ENCODE measurements at regions not wholly inside any gene's neighbourhood (a gene's known extent, or its start where the extent isn't known, plus 50 kb on each side); places are given as distances from the start of the nearest gene placed in this dataset.

DNA sequence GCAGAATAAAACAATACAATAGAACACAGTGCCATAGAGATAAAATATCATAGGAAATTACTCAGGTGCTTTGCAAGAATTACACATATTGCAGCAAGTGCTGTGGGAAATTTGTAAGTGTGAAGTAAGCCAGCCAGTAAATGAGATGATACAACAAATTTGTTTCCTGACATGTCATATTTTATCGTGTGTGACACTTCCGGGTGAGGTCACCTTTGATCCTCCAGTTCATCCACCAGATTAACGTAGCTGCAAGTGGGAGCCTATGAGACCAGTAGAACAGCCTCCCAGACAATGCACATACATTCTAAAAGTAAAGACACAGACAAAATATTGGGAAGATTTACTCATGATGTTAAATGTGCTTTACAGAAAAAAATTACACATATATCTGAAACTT lies 72.2 kb downstream of the PRDM9 start:
- H3K27ac ChIP-seq, result no peak overlapping the region
- H3K27me3 ChIP-seq, result no peaks in the 10 kb centered on the region
- H3K9me3 ChIP-seq, result no peaks in the 10 kb centered on the region
- ATAC-seq, result no peak
- H3K36me3 ChIP-seq, result no peaks in the 10 kb centered on the region
- H3K4me1 ChIP-seq, result no peaks in the 10 kb centered on the region
- TF ChIP-seq POLR2AphosphoS5 (IDR thresholded peaks at IDR 0.05) (no peak), EP300 (IDR thresholded peaks at IDR 0.05) (no peak), POLR2A (IDR thresholded peaks at IDR 0.05) (no peak)
- TF ChIP-seq, protein P1, sequence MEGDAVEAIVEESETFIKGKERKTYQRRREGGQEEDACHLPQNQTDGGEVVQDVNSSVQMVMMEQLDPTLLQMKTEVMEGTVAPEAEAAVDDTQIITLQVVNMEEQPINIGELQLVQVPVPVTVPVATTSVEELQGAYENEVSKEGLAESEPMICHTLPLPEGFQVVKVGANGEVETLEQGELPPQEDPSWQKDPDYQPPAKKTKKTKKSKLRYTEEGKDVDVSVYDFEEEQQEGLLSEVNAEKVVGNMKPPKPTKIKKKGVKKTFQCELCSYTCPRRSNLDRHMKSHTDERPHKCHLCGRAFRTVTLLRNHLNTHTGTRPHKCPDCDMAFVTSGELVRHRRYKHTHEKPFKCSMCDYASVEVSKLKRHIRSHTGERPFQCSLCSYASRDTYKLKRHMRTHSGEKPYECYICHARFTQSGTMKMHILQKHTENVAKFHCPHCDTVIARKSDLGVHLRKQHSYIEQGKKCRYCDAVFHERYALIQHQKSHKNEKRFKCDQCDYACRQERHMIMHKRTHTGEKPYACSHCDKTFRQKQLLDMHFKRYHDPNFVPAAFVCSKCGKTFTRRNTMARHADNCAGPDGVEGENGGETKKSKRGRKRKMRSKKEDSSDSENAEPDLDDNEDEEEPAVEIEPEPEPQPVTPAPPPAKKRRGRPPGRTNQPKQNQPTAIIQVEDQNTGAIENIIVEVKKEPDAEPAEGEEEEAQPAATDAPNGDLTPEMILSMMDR (IDR thresholded peaks at IDR 0.05), result no peak
- H3K4me3 ChIP-seq, result no peak overlapping the region
- WGBS, 2 donors (ENCODE audit: low coverage in 1 of 2), result 61 to 63% methylated on average over 3 of the region's 3 CpGs

DNA sequence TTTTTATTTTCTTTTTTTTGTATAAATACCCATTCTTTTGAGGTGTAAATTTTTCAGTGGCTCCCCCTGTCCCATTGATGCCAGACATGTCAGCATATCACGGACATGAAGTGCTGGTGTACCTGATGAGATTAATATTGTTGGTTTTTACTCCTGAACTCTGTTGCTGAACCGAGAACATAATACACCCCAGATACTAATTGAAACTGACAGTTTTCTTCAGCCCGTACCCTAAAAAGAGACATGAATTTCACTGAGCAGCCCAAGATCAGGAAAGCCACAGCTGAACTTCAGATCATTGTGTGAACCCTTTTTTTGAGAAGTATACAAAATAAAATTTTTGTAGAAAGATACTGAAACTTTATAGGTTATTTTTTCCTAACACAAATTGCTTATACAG lies 75.7 kb downstream of the PRDM9 start:
- H3K36me3 ChIP-seq, result no peaks in the 10 kb centered on the region
- ATAC-seq, result no peak
- TF ChIP-seq, protein P1 (IDR thresholded peaks at IDR 0.05), result no peak
- TF ChIP-seq POLR2A (IDR thresholded peaks at IDR 0.05), result no peak
- no peak for TF ChIP-seq EP300 (IDR thresholded peaks at IDR 0.05)
- no peak for TF ChIP-seq POLR2AphosphoS5 (IDR thresholded peaks at IDR 0.05)
- H3K4me1 ChIP-seq, result no peaks in the 10 kb centered on the region
- no peaks in the 10 kb centered on the region for H3K27me3 ChIP-seq
- H3K4me3 ChIP-seq, result no peak overlapping the region
- 78 to 82% methylated on average over 3 of the region's 3 CpGs for WGBS, 2 donors (ENCODE audit: low coverage in 1 of 2)
- H3K27ac ChIP-seq, result no peak overlapping the region
- no peaks in the 10 kb centered on the region for H3K9me3 ChIP-seq

- Histone ChIP-seq H3K9me3 (no peaks in the 10 kb centered on the region), H3K27ac (no peak overlapping the region), H3K27me3 (no peaks in the 10 kb centered on the region), H3K36me3 (no peaks in the 10 kb centered on the region), H3K4me3 (no peak overlapping the region), H3K4me1 (no peaks in the 10 kb centered on the region)
- WGBS, 2 donors (ENCODE audit: low coverage in 1 of 2), result 77 to 81% methylated on average over 2 to 3 of the region's 3 CpGs
- ATAC-seq, result no peak
- no peak for TF ChIP-seq POLR2AphosphoS5 (IDR thresholded peaks at IDR 0.05)
- TF ChIP-seq, protein P1 (IDR thresholded peaks at IDR 0.05), result no peak
- no peak for TF ChIP-seq POLR2A (IDR thresholded peaks at IDR 0.05)
- TF ChIP-seq EP300 (IDR thresholded peaks at IDR 0.05), result no peak
These were observed 81.5 kb downstream of the PRDM9 start for GRCh38 chr5:23588841-23589326.

DNA sequence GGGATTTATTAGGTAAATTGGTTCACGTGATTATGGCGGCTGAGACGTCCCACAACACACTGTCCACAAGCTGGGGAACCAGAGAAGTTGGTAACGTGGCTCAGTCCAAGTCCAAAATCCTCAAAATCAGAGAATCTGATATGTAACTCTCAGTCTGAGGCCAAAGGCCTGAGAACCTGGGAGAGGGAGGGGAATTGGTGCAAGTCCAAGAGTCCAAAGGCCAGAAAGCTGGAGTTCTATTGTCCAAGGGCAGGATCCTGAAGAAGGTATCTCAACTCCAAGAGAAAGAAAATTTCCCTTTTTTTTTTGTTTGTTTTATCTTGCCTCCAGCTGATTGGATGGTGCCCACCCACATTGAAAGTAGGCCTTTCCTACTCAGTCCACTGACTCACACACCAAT lies 83.8 kb downstream of the PRDM9 start:
- WGBS, 2 donors (ENCODE audit: low coverage in 1 of 2), result 85 to 95% methylated on average over 4 of the region's 4 CpGs
- no peak overlapping the region for H3K27ac ChIP-seq
- no peak for TF ChIP-seq EP300 (IDR thresholded peaks at IDR 0.05)
- TF ChIP-seq POLR2AphosphoS5 (IDR thresholded peaks at IDR 0.05), result no peak
- no peak for TF ChIP-seq POLR2A (IDR thresholded peaks at IDR 0.05)
- TF ChIP-seq, protein P1 (IDR thresholded peaks at IDR 0.05), result no peak
- H3K27me3 ChIP-seq, result no peaks in the 10 kb centered on the region
- no peaks in the 10 kb centered on the region for H3K9me3 ChIP-seq
- H3K4me3 ChIP-seq, result no peak overlapping the region
- ATAC-seq, result no peak
- H3K4me1 ChIP-seq, result no peaks in the 10 kb centered on the region
- no peaks in the 10 kb centered on the region for H3K36me3 ChIP-seq

GRCh38 chr5:23606927-23607326 lies 99.5 kb downstream of the PRDM9 start:
- H3K4me1 ChIP-seq, result no peaks in the 10 kb centered on the region
- H3K27me3 ChIP-seq, result no peaks in the 10 kb centered on the region
- ATAC-seq, result no peak
- TF ChIP-seq, protein P1 (IDR thresholded peaks at IDR 0.05), result no peak
- no peak for TF ChIP-seq POLR2AphosphoS5 (IDR thresholded peaks at IDR 0.05)
- TF ChIP-seq POLR2A (IDR thresholded peaks at IDR 0.05), result no peak
- TF ChIP-seq EP300 (IDR thresholded peaks at IDR 0.05), result no peak
- no peaks in the 10 kb centered on the region for H3K36me3 ChIP-seq
- H3K27ac ChIP-seq, result no peak overlapping the region
- no peak overlapping the region for H3K4me3 ChIP-seq
- H3K9me3 ChIP-seq, result no peaks in the 10 kb centered on the region
- 67 to 71% methylated on average over 1 to 2 of the region's 2 CpGs for WGBS, 2 donors (ENCODE audit: low coverage in 1 of 2)

Measured in gastroesophageal sphincter (tissue), 4 donors.